Activated CD4-positive, alpha-beta T cell treated with anti-CD3 and anti-CD28 coated beads, Interleukin-10, Interleukin-2, amounts not matched to agents 100 ng/mL and 50 ng/mL, durations not matched to agents 16 hours and 8 hours (primary cell): ENCODE measurements at regions not wholly inside any gene's neighbourhood (a gene's known extent, or its start where the extent isn't known, plus 50 kb on each side); places are given as distances from the start of the nearest gene placed in this dataset.

Experiments
- DNase-seq: peaks from one replicate; pipeline ENCODE4 v3.0.0-alpha.2; 2020

DNA sequence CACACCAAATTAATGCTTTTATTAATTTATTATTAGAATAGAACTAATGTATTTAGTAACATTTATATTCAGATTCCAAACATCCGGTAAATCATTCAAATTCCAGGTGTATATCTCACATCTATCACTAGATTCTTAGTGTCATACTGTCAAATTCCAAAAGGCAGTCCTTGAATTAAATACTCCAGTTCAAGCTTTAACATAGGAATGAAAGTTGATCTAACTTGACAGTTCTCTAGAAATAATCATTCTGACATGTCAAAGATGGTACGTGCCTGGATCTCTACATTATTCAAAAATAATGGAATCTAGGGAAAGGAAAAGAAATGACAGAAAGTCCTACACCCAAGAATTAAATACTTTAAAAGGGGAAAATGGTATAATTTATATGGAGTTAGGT is 1161.5 kb downstream of the PCDH9 start:
- DNase-seq: no peak

GRCh38 chr13:66048888-66049287 is 1181.2 kb downstream of the PCDH9 start:
- no peak for DNase-seq

DNA sequence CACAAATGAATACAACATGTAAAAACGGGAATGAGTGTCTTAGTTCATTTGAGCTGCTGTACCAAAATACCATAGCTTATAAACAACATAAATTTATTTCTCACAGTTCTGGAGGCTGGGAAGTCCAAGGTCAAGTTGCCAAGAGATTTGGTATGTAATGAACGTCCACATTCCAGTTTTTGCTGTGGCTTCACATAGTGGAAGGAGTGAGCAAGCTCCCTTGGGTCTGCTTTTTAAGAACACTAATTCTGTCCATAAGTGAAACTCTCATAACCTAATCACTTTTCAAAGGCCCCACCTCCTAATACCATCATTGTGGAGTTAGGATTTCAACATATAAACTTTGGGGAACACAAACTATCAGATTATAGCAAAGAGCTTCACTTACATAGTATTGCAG is 1189.6 kb downstream of the PCDH9 start:
- DNase-seq: no peak

DNA sequence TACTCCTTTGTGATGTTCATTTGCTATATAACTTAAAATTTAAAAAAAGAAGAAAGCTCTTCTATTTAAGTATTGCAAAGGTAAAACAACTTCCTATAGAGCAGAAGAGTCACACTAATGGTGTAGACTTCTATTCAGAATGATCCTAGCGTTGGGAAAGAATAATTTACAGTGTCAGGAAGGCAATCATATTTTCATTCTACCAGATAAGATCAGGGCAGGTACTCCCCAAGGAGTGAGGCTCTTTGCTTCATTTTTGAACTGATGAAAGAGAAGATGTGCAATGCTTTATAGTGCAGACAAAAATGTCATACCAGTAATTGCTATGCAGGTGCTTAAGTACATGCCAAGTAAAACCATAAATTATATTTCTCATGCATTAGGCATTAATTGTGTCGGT is 1193.0 kb downstream of the PCDH9 start:
- DNase-seq: no peak

DNA sequence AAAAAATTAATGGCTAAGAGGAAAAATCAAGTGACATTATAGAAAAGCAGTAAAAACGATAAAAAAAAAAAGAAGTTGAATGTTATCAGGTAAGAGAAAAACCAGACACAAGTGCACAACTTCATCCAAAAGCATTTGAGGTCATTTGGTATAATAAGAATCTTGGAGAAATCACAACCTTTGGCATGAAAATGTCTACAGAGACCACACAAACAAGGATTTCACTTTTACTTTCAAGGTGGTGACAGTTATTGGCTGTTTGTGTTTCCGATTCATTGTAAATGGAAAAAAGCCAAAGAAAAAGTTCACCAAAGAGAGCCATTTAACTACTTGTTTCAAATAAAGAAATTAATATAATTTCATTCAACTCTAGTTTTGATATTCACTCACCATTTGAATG is 1193.5 kb downstream of the PCDH9 start:
- no peak for DNase-seq

GRCh38 chr13:66036024-66036614 is 1194.0 kb downstream of the PCDH9 start:
- DNase-seq: no peak

DNA sequence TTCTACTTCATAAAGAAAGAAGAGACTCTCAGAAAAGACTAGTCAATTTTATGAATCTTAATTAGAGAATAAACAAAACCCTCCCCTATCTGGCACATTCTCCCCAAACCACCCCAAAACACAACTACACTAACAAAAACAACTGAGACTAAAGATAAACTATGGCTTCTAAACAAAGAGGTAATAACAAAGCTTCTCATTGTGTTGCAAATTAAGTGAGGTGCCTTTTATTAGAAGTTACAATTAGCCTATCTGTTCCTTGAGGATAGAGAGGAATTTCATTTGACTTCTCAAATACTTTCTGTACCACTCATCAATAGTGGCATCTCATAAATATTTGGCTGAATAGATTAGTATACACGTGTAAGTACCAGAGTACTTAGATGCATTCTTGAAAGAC is 1196.2 kb downstream of the PCDH9 start:
- DNase-seq: no peak

DNA sequence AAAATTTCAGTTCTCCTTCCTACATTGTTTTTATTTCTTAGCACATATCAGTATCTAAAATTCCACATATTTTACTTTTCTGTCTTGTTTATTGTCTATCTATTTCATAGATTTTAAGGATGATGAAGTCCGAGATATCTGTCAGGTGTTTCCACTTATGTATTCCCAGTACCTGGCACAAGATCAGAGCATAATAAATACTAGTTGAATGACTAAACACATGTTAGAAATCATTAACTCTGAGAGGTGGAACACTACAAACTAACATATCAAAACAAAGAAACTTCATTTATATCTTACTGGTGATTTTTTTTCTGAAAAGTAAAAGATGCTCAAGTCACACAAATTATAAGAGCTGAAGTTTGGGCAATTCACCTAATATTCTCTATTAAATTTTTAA is 1208.3 kb downstream of the PCDH9 start:
- DNase-seq: no peak

DNA sequence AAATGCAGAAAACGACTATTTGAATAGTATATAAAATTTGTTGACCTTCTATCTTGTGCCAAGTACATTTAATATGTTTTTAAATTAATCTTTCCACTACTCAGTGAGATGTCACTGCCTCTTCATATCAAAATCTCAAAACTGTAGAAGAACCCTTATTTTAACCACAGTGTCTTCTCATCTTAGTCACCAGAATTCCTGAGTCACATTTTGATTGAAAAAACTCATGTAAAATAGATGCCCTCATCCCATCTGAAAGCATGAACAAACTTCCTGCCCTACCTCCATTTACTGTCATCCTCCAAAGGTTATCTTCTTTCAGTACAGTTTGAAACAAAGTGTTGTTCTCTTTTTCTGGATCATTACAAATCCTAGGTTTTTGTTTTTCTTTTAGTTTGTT is 1215.4 kb downstream of the PCDH9 start:
- peak; percentile 1 for DNase-seq

- no peak for DNase-seq
Observed at GRCh38 chr13:66009241-66009640, 1220.9 kb downstream of the PCDH9 start.

DNA sequence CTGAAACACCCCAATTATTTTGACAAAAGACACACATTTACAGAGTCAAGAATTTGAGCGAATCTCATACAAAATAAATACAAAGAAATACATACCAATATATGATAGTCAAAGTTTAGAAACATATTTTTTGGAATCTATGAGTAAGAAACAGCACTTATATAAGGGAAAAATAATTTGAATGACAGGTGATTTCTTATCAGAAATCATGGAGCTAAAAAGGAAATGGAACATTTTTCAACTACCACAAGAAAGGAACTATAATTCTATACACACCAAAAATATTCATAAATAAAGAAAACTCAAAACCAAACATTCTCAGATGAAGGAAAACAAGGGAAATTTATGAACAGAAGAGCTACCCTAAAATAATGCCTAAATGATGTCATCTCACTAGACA is 1226.6 kb downstream of the PCDH9 start:
- no peak for DNase-seq

DNA sequence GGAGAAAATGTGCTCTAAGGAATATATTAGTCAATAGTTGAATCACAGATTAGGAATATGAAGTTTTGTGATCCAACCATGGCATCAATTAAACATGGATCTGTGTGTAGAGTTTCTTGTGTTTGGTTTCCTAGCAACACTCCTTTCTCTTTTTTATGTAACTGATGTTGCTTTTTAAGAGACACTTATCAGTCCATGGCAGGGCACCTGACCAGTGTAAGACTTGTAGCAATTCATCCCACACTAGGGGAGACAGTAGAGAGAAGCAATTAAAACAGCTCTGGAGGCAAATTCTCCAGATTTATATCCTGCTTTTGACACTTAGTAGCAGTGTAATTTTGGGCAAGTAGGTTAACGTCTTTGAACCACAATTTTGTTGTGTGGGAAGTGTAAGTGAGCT is 1229.0 kb downstream of the PCDH9 start:
- DNase-seq: no peak

DNA sequence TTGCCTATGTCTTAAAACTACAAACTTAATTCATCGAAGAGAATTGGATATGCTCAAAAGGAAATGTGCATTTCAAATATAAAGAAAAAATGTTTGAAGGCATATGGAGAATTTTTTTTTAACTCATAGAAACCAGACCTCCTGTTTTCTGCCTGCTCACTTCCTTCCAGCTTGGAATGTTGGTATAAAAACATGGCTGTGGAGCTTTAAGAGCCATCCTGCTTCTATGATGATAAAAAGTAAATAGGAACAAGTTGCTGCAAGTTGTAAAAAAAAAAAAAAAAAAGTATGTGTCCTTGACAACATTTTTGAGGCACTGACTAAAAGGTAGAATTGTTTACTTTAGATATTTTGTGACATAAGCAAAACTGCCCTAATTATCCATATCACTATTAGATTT is 1230.7 kb downstream of the PCDH9 start:
- no peak for DNase-seq

- no peak for DNase-seq
Observed at GRCh38 chr13:65990684-65991083, 1239.5 kb downstream of the PCDH9 start.

- no peak for DNase-seq
Observed at GRCh38 chr13:65985612-65986011, 1244.5 kb downstream of the PCDH9 start.

GRCh38 chr13:65977525-65977924 is 1252.6 kb downstream of the PCDH9 start:
- no peak for DNase-seq

GRCh38 chr13:65971541-65971940 is 1258.6 kb downstream of the PCDH9 start:
- no peak for DNase-seq

DNA sequence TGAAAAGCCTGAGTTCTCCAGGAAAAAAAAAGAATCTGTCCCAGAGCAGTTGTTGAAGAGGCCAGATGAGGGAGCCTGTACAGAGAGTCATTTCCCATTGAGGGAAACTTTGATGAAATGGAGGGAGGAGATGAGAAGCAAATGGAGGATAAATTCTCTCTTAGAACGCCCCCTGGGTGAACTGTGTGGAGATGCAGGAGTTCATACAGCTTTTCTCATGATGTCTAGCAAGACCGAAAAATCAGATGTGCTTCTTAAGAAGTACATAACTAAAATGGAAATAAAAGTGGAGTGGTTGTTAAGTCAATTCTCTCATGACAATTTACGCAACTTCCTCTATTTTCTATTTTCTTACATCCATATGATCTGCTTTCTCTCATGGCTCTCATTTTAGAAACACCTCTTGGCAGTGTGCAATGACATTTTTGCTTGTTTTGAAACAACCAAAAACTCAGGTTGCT is 1263.1 kb downstream of the PCDH9 start:
- DNase-seq: peak; percentile 3

DNA sequence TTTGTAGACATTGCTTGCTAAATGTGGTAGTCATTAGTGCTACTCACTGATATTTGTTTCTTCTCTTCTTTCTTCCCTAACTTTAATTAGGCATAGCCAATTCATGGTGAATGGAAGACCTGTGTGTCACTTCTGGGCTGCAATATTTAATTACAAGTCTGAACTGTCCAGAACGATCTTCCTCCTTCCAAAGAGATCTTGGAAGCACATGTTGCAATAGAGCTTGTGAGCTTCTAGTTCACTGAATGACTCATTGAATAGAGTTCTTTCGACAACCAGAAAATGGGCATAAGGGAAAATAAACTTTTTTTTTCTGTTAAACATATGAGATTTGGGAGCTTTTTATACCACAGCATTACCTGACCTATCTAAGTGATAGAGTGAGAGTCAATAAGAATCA is 1264.6 kb downstream of the PCDH9 start:
- DNase-seq: no peak

GRCh38 chr13:65964672-65965071 is 1265.5 kb downstream of the PCDH9 start:
- DNase-seq: no peak

DNA sequence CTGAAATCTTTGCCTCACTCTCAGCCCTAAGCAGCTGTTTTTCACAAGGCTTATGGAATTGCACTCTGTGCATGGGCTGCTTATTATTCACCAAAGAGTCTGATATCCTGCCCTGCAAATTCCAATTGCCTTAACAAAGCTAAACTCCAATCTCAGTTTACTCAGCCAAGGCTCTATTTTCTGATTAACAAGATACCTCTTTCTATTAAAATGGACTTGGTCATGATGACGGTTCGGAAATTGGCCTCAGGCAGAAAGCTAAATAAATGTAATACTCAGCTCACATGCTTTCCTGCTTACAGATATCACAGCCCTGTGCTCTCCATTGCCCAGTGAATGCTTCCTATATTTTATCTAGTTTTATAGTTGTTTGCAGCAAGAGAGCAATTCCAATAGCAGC is 1270.8 kb downstream of the PCDH9 start:
- no peak for DNase-seq

GRCh38 chr13:65946387-65946786 is 1283.7 kb downstream of the PCDH9 start:
- DNase-seq: no peak

GRCh38 chr13:65943708-65944107 is 1286.4 kb downstream of the PCDH9 start:
- no peak for DNase-seq

DNA sequence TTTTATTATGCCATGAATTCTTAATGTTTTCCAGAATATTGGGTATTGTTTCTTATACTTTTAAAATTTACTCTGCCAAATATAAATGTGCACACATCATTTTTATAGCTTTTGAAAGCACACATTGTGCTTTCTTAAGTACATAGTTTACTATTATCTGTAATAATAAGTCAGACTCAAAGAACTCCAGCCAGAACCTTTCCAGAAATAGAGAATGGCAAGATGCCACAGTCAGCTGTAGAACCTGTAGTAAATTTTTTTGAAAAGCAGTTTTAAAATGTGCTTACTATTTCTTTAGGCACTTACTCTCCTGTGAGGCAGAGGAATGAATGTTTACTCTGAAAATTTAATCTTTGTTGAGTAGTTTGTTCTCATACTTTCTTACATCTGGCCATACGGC is 1287.1 kb downstream of the PCDH9 start:
- no peak for DNase-seq

DNA sequence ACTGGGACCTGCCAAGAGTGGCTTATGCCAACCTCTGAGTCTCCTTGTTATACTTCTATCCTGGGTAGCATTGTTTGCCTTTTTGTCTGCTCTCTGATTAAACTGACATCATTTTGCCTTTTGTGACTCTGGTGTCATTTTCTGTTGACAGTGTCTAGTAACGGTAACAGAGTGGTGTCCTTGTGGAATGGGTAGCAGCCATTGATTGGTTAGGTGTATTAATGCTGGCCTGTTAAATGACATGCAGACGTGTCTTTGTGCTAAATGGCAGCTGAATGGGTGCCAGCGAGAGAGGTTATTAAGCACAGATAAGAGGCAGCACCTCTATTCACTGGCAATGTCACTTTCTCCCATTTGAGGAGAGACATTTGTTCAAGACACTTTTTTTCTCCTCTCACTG is 1289.4 kb downstream of the PCDH9 start:
- no peak for DNase-seq

DNA sequence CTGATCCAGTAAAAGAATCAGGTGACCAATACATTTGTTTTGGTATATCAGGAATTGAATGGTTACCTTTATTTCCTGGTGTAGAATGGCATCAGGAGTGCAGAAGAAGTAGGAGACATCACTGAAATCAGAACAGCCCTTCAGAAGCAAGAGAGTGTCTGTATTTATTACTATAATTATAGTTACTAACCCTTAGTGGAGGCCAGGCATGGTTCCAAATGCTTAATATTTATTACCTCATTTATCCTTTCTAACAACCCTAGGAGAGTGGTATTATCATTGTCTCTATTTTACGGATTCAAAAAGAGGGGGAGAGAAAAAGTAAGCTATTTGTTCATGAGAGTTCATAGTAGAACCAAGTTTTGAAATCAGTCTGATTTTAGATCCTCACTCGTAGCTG is 1292.9 kb downstream of the PCDH9 start:
- DNase-seq: no peak
